Mesendoderm (in vitro differentiated cells): ENCODE measurements at regions not wholly inside any gene's neighbourhood (a gene's known extent, or its start where the extent isn't known, plus 50 kb on each side); places are given as distances from the start of the nearest gene placed in this dataset.

Experiments
- DNase-seq: peaks from one replicate; pipeline ENCODE4 v3.0.0; 2013
- H2AK5ac ChIP-seq: 2 replicates; pipeline ENCODE4 v1.6.1; 2013; ENCODE audit warnings: low read length, inconsistent platforms
- H2BK120ac ChIP-seq: 2 replicates; pipeline ENCODE4 v1.6.1; 2013; ENCODE audit warnings: low read depth, mild to moderate bottlenecking, low read length, moderate library complexity, mixed read lengths
- H2BK15ac ChIP-seq: replicated peaks from 2 replicates; pipeline ENCODE4 v1.6.1; 2013; ENCODE audit warnings: low read depth, mild to moderate bottlenecking, moderate library complexity
- H2BK5ac ChIP-seq: 2 replicates; pipeline ENCODE4 v1.6.1; 2013; ENCODE audit warnings: low read length, inconsistent platforms
- H3K18ac ChIP-seq: 2 replicates; pipeline ENCODE4 v1.6.1; 2013; ENCODE audit warnings: mild to moderate bottlenecking, low read length, mixed read lengths
- H3K23ac ChIP-seq: one replicate; pipeline ENCODE4 v1.6.1; 2013; ENCODE audit warnings: low read length
- H3K27ac ChIP-seq: 2 replicates; pipeline ENCODE4 v1.5.1; 2013; ENCODE audit warnings: low read depth, mild to moderate bottlenecking, inconsistent platforms, low read length, moderate library complexity
- H3K27me3 ChIP-seq: 2 replicates; pipeline ENCODE4 v1.6.1; 2013; ENCODE audit warnings: low read length, control low read depth, mild to moderate bottlenecking, inconsistent platforms; ENCODE audit not compliant: insufficient read depth, poor library complexity
- H3K36me3 ChIP-seq: 2 replicates; pipeline ENCODE4 v1.6.1; 2013; ENCODE audit warnings: low read length, inconsistent platforms; ENCODE audit not compliant: control insufficient read depth, insufficient read depth
- H3K4ac ChIP-seq: one replicate; pipeline ENCODE4 v1.6.1; 2013; ENCODE audit warnings: low read depth, mild to moderate bottlenecking, low read length, moderate library complexity
- H3K4me1 ChIP-seq: 2 replicates; pipeline ENCODE4 v1.6.1; 2013; ENCODE audit warnings: low read depth, low read length, inconsistent platforms; ENCODE audit not compliant: control insufficient read depth
- H3K4me2 ChIP-seq: 2 replicates; pipeline ENCODE4 v1.6.1; 2013; ENCODE audit warnings: low read length
- H3K4me3 ChIP-seq: 2 replicates; pipeline ENCODE4 v1.5.1; 2013; ENCODE audit warnings: mild to moderate bottlenecking, low read length
- H3K56ac ChIP-seq: one replicate; pipeline ENCODE4 v1.6.1; 2013; ENCODE audit warnings: low read length
- H3K79me1 ChIP-seq: 2 replicates; pipeline ENCODE4 v1.6.1; 2013; ENCODE audit warnings: low read length, inconsistent platforms
- H3K79me2 ChIP-seq: 2 replicates; pipeline ENCODE4 v1.6.1; 2013; ENCODE audit warnings: mild to moderate bottlenecking, low read length; ENCODE audit not compliant: control insufficient read depth, insufficient read depth
- H3K9ac ChIP-seq: 2 replicates; pipeline ENCODE4 v1.6.1; 2013; ENCODE audit warnings: low read length, inconsistent platforms
- H4K5ac ChIP-seq: one replicate; pipeline ENCODE4 v1.6.1; 2013; ENCODE audit warnings: low read length
- H4K8ac ChIP-seq: one replicate; pipeline ENCODE4 v1.6.1; 2013; ENCODE audit warnings: low read depth, mild to moderate bottlenecking, control low read depth, low read length, moderate library complexity
- WGBS: extraction: QIAGEN DNeasy Blood & Tissue Kit; methylation state at CpG from one replicate; pipeline ENCODE4 v1.1.7; 2013; ENCODE audit warnings: low lambda C conversion rate, missing lambda C conversion rate; ENCODE audit not compliant: insufficient coverage; ENCODE audit errors: extremely low coverage; 5-methylcytosine and 5-hydroxymethylcytosine counted together

DNA sequence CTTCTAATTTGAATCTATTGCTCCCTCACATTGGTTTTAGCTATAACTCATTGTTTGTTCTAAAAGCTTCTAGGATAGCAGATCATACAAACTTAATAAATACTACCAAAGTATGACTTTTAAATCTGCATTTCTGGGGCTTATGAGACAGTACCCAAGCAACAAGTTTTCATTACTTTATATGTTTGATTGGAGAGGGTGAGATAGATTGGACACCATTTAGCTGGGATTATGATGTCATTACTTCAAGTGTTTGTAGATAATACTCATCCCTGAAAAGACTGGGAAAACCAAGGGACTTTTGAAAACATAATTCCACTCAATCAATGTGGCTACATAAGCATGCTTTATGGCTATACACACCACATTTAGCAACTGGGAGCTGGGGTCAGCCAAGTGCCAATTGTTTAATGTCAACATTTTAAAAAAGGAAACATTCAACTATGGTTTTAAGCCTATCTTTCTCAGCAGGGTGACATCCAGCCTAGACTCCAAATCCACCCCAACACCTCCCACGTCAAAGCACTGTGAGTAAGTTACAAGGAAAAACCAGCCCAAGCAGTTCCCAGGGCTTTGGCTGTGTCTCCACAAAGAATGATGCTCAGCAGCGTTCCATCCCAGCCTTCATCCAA is 119.9 kb downstream of the ETAA1 start:
- no peaks in the 10 kb centered on the region for H3K36me3 ChIP-seq
- H3K23ac ChIP-seq = no peak overlapping the region
- H3K18ac ChIP-seq = no peak overlapping the region
- H3K4me2 ChIP-seq = no peak overlapping the region
- no CpG with 5 or more reads among the region's 2 CpGs for WGBS
- H2BK120ac ChIP-seq = no peak overlapping the region
- H2BK5ac ChIP-seq = no peak overlapping the region
- H3K9ac ChIP-seq = no peak overlapping the region
- H3K27me3 ChIP-seq = no peaks in the 10 kb centered on the region
- H4K5ac ChIP-seq = no peak overlapping the region
- H3K4me3 ChIP-seq = no peak overlapping the region
- no peak overlapping the region for H2AK5ac ChIP-seq
- H4K8ac ChIP-seq = no peak overlapping the region
- H3K79me1 ChIP-seq = no peaks in the 10 kb centered on the region
- no peak for DNase-seq
- no peak overlapping the region for H2BK15ac ChIP-seq
- H3K79me2 ChIP-seq = no peaks in the 10 kb centered on the region
- H3K27ac ChIP-seq = no peak overlapping the region
- no peak overlapping the region for H3K56ac ChIP-seq
- no peak overlapping the region for H3K4ac ChIP-seq
- H3K4me1 ChIP-seq = no peaks in the 10 kb centered on the region

DNA sequence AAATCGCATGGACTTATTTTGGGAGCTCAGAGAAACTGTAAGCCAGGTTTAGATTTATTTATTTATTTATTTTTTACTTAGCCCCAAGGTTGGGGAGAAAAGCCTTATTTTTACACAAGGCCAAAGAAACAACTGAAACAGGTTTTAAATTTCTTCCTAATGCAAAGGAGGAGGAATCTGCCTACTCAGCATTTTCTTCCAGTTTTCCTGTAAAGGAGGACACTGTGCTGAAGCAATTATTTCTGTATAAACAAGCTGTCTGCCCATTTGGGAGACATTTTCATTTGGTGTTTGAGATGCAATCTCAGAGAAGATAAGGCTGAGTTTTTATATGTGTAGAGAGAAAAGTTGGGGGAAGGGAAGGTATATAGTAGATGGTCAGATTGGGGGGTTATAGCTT is 125.0 kb downstream of the ETAA1 start:
- DNase-seq = no peak
- no peak overlapping the region for H2AK5ac ChIP-seq
- H2BK120ac ChIP-seq = no peak overlapping the region
- no peak overlapping the region for H3K23ac ChIP-seq
- no peak overlapping the region for H3K4me2 ChIP-seq
- no CpG with 5 or more reads among the region's 1 CpG for WGBS
- H3K9ac ChIP-seq = no peak overlapping the region
- H4K5ac ChIP-seq = no peak overlapping the region
- no peaks in the 10 kb centered on the region for H3K36me3 ChIP-seq
- no peak overlapping the region for H3K56ac ChIP-seq
- no peak overlapping the region for H2BK15ac ChIP-seq
- no peak overlapping the region for H3K18ac ChIP-seq
- no peaks in the 10 kb centered on the region for H3K79me2 ChIP-seq
- no peaks in the 10 kb centered on the region for H3K27me3 ChIP-seq
- H3K4ac ChIP-seq = no peak overlapping the region
- H4K8ac ChIP-seq = no peak overlapping the region
- no peaks in the 10 kb centered on the region for H3K4me1 ChIP-seq
- no peaks in the 10 kb centered on the region for H3K79me1 ChIP-seq
- H2BK5ac ChIP-seq = no peak overlapping the region
- no peak overlapping the region for H3K27ac ChIP-seq
- H3K4me3 ChIP-seq = no peak overlapping the region

DNA sequence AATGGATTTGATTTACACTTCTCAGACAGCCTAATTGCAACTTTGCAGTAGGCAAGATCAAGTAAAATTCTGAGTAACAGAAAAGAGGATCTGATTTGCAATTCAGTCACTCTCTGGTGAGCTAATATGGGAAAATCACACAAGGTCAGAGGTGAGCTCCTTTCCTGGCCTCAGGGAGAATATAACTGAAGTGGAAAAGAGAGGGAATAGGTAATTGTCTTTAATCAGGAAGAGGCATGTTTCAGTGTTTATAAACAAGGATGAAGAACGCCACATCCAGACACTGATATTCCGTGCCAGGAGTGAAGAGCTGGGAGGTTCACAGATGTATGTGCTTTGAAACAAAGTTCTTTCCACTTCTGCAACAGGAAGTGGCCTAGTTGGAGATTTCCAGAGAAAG is 127.1 kb downstream of the ETAA1 start:
- Histone ChIP-seq H3K18ac (no peak overlapping the region), H3K79me1 (no peaks in the 10 kb centered on the region), H3K4me1 (no peaks in the 10 kb centered on the region), H3K27me3 (no peaks in the 10 kb centered on the region), H3K36me3 (no peaks in the 10 kb centered on the region), H4K8ac (no peak overlapping the region), H3K4ac (no peak overlapping the region), H3K56ac (no peak overlapping the region), H3K27ac (no peak overlapping the region), H2BK5ac (no peak overlapping the region), H3K9ac (no peak overlapping the region), H2BK15ac (no peak overlapping the region), H3K4me3 (no peak overlapping the region), H2BK120ac (no peak overlapping the region), H4K5ac (no peak overlapping the region), H3K79me2 (no peaks in the 10 kb centered on the region), H2AK5ac (no peak overlapping the region), H3K4me2 (no peak overlapping the region), H3K23ac (no peak overlapping the region)
- DNase-seq = no peak
- WGBS = no CpG with 5 or more reads among the region's 2 CpGs

DNA sequence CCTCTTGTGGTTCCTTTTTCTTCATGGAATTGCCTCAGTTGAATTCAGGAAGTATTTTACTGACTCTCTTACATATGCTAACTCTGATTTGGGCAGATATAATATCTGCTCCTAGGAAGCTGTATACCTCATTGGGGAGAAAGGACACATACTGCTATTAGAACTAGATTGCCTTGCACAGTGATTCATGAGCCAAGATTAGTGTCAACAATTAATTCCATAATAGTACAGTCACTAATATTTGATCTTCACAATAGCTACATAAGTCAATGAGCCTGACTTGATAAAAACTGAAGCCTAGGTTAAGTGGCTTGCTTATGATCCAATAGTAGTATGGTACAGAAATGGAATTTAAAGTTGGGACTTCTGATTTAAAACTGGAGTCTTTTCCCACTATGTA is 127.6 kb downstream of the ETAA1 start:
- no peak overlapping the region for H2BK5ac ChIP-seq
- H3K23ac ChIP-seq = no peak overlapping the region
- H4K5ac ChIP-seq = no peak overlapping the region
- H3K9ac ChIP-seq = no peak overlapping the region
- H3K4me1 ChIP-seq = no peaks in the 10 kb centered on the region
- no peak for DNase-seq
- H4K8ac ChIP-seq = no peak overlapping the region
- no peak overlapping the region for H3K4me3 ChIP-seq
- H2BK120ac ChIP-seq = no peak overlapping the region
- no peaks in the 10 kb centered on the region for H3K79me2 ChIP-seq
- H3K4me2 ChIP-seq = no peak overlapping the region
- no peak overlapping the region for H3K18ac ChIP-seq
- no peak overlapping the region for H2BK15ac ChIP-seq
- no peak overlapping the region for H2AK5ac ChIP-seq
- no peaks in the 10 kb centered on the region for H3K27me3 ChIP-seq
- no peaks in the 10 kb centered on the region for H3K36me3 ChIP-seq
- H3K4ac ChIP-seq = no peak overlapping the region
- no peak overlapping the region for H3K27ac ChIP-seq
- no peaks in the 10 kb centered on the region for H3K79me1 ChIP-seq
- no peak overlapping the region for H3K56ac ChIP-seq

DNA sequence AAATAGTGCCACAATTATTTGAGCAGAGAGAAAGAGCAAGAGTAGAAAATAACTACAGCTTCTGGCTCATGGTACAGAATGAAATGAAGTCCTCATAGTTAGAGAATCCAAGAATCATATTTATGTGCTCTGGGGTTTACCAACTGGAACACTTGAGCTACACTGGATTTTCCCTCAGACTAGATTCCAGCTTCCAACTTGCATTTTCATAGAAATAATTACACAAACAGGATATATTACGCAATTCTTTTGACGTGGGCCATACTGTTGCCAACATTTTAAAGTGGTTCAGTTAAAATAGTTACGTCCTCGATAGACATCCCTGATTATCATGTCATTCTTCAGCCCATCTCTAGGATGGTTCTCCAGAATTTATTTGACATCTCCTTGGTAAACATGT is 129.2 kb downstream of the ETAA1 start:
- H3K56ac ChIP-seq = no peak overlapping the region
- H2BK120ac ChIP-seq = no peak overlapping the region
- H4K8ac ChIP-seq = no peak overlapping the region
- no peak overlapping the region for H3K9ac ChIP-seq
- H3K23ac ChIP-seq = no peak overlapping the region
- no peaks in the 10 kb centered on the region for H3K79me2 ChIP-seq
- H3K4ac ChIP-seq = no peak overlapping the region
- H3K4me2 ChIP-seq = no peak overlapping the region
- no peak overlapping the region for H4K5ac ChIP-seq
- H3K79me1 ChIP-seq = no peaks in the 10 kb centered on the region
- H2BK15ac ChIP-seq = no peak overlapping the region
- H3K27ac ChIP-seq = no peak overlapping the region
- H3K4me3 ChIP-seq = no peak overlapping the region
- no peak overlapping the region for H3K18ac ChIP-seq
- H3K36me3 ChIP-seq = no peaks in the 10 kb centered on the region
- DNase-seq = no peak
- no CpG with 5 or more reads among the region's 4 CpGs for WGBS
- H3K4me1 ChIP-seq = no peaks in the 10 kb centered on the region
- H2AK5ac ChIP-seq = no peak overlapping the region
- H3K27me3 ChIP-seq = no peaks in the 10 kb centered on the region
- H2BK5ac ChIP-seq = no peak overlapping the region

DNA sequence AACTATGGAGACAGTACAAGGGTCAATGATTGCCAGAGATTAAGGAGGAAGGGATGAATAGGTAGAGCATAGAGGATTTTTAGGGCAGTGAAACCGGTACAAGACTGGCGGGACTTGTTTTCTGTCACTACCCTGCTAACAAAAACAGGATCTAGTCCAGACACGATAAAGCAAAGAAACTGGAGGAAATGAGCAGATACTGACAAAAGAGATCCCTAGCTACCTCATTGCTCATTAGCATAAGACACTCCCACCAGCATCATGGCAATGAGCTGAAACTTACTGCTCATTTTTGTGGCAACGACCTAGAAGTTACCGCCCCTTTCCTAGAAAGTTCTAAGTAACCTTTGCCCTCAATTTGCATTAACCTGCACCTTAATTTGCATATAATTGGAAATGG is 131.2 kb downstream of the ETAA1 start:
- H2BK120ac ChIP-seq = no peak overlapping the region
- H3K4ac ChIP-seq = no peak overlapping the region
- no peaks in the 10 kb centered on the region for H3K36me3 ChIP-seq
- H4K8ac ChIP-seq = no peak overlapping the region
- H3K27me3 ChIP-seq = no peaks in the 10 kb centered on the region
- no peak overlapping the region for H4K5ac ChIP-seq
- no peak overlapping the region for H3K4me2 ChIP-seq
- no peak overlapping the region for H3K4me3 ChIP-seq
- no peak overlapping the region for H2BK15ac ChIP-seq
- H3K79me1 ChIP-seq = no peaks in the 10 kb centered on the region
- no peak overlapping the region for H3K18ac ChIP-seq
- H2BK5ac ChIP-seq = no peak overlapping the region
- no peaks in the 10 kb centered on the region for H3K4me1 ChIP-seq
- no peak overlapping the region for H2AK5ac ChIP-seq
- DNase-seq = no peak
- no peak overlapping the region for H3K27ac ChIP-seq
- H3K79me2 ChIP-seq = no peaks in the 10 kb centered on the region
- WGBS = no CpG with 5 or more reads among the region's 5 CpGs
- no peak overlapping the region for H3K9ac ChIP-seq
- H3K23ac ChIP-seq = no peak overlapping the region
- H3K56ac ChIP-seq = no peak overlapping the region
